NCI-H1105 (cell line): ENCODE measurements at regions not wholly inside any gene's neighbourhood (a gene's known extent, or its start where the extent isn't known, plus 50 kb on each side); places are given as distances from the start of the nearest gene placed in this dataset.
"Not testable (repeated sequence)": the region's sequence is repeated elsewhere in the genome, so short reads cannot be mapped to it uniquely, and the experiment has no call there.

Source experiments
- DNase-seq: peaks from one replicate; lab custom pipeline; 2025; lab: John Stamatoyannopoulos, UW

- DNase-seq: no peak
Observed at GRCh38 chr7:45407730-45408408, 166.3 kb upstream of the ADCY1 start.

- DNase-seq: no peak
Observed at GRCh38 chr7:45408409-45408737, 165.8 kb upstream of the ADCY1 start.

- no peak for DNase-seq
Observed at GRCh38 chr7:45410893-45411292, 163.3 kb upstream of the ADCY1 start.

GRCh38 chr7:45413419-45413818 lies 160.7 kb upstream of the ADCY1 start:
- no peak for DNase-seq

GRCh38 chr7:45414226-45414625 lies 159.9 kb upstream of the ADCY1 start:
- no peak for DNase-seq

- DNase-seq: no peak
Observed at GRCh38 chr7:45415265-45415664, 158.9 kb upstream of the ADCY1 start.

GRCh38 chr7:45416846-45417245 lies 157.3 kb upstream of the ADCY1 start:
- DNase-seq: no peak

GRCh38 chr7:45417268-45417667 lies 156.9 kb upstream of the ADCY1 start:
- no peak for DNase-seq

GRCh38 chr7:45417735-45418134 lies 156.4 kb upstream of the ADCY1 start:
- no peak for DNase-seq

- DNase-seq: no peak
Observed at GRCh38 chr7:45420843-45421495, 153.2 kb upstream of the ADCY1 start.

GRCh38 chr7:45421806-45422205 lies 152.4 kb upstream of the ADCY1 start:
- no peak for DNase-seq

GRCh38 chr7:45430397-45430796 lies 143.8 kb upstream of the ADCY1 start:
- no peak for DNase-seq

GRCh38 chr7:45434167-45434784 lies 139.9 kb upstream of the ADCY1 start:
- DNase-seq: no peak

- no peak for DNase-seq
Observed at GRCh38 chr7:45435131-45435530, 139.0 kb upstream of the ADCY1 start.

GRCh38 chr7:45435846-45436245 lies 138.3 kb upstream of the ADCY1 start:
- DNase-seq: no peak

- DNase-seq: not testable (repeated sequence)
Observed at GRCh38 chr7:45440776-45441175, 133.4 kb upstream of the ADCY1 start.

- no peak for DNase-seq
Observed at GRCh38 chr7:45443263-45443662, 130.9 kb upstream of the ADCY1 start.

- DNase-seq: no peak
Observed at GRCh38 chr7:45446195-45446944, 127.8 kb upstream of the ADCY1 start.

GRCh38 chr7:45447296-45447695 lies 126.9 kb upstream of the ADCY1 start:
- DNase-seq: no peak

GRCh38 chr7:45450571-45451204 lies 123.5 kb upstream of the ADCY1 start:
- no peak for DNase-seq

GRCh38 chr7:45451342-45452035 lies 122.7 kb upstream of the ADCY1 start:
- no peak for DNase-seq

GRCh38 chr7:45454771-45455170 lies 119.4 kb upstream of the ADCY1 start:
- no peak for DNase-seq
